ENCODE measurements at regions not wholly inside any gene's neighbourhood (a gene's known extent, or its start where the extent isn't known, plus 50 kb on each side); places are given as distances from the start of the nearest gene placed in this dataset.

DNA sequence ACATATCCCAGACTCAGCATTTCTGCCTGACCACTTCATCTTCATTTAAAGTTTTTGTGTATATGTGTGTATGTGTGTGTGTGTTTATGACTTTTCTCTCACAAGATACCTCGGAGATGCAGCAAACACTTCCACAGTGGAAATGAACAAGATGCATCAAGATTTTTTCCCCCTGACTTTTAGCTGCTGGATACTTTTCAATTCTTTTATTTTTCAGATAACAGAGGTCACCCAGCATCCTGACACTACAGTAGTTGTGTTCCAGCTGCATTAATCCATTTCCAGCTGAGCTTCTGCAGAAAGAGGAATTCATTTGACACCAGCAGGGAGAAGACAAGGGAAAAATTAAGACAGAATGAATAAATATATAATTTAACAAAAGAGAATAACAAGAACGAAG is 130.2 kb upstream of the PSMD7 start:
- TF ChIP-seq CTCF (IDR thresholded peaks at IDR 0.05 in 2 of 3, conservative IDR thresholded peaks at IDR 0.05 in 1 of 3; ENCODE audit: borderline replicate concordance in 1 of 3, insufficient read depth in 1 of 3, low read depth in 2 of 3, low read length in 2 of 3) (no peak), POLR2AphosphoS5 (IDR thresholded peaks at IDR 0.05; ENCODE audit: low read depth, low read length) (no peak), POLR2A (IDR thresholded peaks at IDR 0.05; ENCODE audit: borderline replicate concordance, extremely low read depth, insufficient read depth, insufficient read length) (no peak), SIN3A (IDR thresholded peaks at IDR 0.05; ENCODE audit: low read depth) (no peak), EZH2 (IDR thresholded peaks at IDR 0.05) (no peak), EZH2phosphoT487 (IDR thresholded peaks at IDR 0.05; ENCODE audit: borderline replicate concordance) (no peak)
